GM21367 (cell line): ENCODE measurements at regions not wholly inside any gene's neighbourhood (a gene's known extent, or its start where the extent isn't known, plus 50 kb on each side); places are given as distances from the start of the nearest gene placed in this dataset.

Experiments
- ATAC-seq: cut with Tn5 transposase; IDR thresholded peaks from one replicate; pipeline ENCODE4 v1.9.1; 2021; ENCODE audit not compliant: unreplicated experiment

- no peak for ATAC-seq
Measured at GRCh38 chr3:107970993-107971580, 119.7 kb downstream of the CD47 start.

DNA sequence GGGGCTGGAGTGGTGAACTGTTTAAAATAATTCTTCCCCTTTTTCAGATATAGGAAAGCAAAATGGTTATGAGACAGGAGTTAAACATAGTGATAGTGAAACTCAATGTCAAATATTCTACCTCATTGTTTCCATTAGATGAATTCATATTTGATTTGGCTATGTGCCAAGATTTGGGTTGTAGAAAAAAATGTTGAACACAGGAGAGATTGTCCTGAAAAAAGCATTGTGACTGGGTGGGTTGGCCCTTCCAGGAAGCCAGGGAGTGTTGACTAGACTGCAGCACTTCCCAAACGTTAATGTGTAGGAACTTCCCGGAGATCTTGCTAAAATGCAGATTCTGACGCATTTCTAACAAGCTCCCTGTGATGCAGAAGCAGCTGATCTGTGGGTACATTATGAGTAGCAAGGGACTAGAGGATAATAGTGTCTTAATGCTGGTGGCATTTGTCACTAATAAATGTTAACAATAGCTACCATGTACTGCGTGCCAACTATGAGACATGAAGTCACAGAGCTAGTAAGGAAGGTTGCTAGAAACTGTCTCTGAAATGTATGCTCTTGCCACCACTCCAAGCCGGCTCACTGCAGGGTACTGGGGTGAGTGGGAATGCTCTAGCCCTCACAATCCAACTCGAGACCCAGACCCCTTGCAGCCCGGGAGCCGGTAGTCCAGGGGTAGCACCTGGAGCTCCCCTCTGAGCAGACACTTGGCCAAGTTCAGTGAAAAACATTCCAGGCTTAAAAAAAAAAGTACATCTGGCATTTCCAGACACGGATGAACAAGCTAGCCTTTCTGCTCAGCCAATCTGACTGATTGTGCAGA, 120.6 kb downstream of the CD47 start:
- ATAC-seq = no peak

DNA sequence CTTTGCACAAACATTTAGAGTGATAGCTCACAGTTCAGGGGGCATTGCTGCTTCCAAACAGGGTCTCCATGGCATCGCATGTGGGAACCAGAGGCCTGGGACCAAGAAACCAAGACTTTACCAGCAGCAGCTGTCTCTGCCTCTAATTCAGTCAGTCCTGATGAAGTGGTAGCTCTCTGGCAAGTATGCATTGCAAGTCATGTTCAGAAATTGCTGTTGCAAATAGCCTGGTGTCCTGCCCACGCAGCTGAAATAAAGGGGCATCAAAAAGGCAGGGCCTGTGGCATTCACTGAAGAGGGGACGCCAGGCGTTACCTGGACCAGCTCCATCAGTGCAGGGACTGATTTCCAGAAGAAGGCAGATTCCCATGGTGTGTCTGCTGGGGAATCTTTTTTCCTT, 121.3 kb downstream of the CD47 start:
- no peak for ATAC-seq

- no peak for ATAC-seq
Measured at GRCh38 chr3:107966276-107966675, 124.6 kb downstream of the CD47 start.

- ATAC-seq = no peak
Measured at GRCh38 chr3:107965136-107965655, 125.6 kb downstream of the CD47 start.

GRCh38 chr3:107963581-107963980, 127.2 kb downstream of the CD47 start:
- ATAC-seq = no peak

DNA sequence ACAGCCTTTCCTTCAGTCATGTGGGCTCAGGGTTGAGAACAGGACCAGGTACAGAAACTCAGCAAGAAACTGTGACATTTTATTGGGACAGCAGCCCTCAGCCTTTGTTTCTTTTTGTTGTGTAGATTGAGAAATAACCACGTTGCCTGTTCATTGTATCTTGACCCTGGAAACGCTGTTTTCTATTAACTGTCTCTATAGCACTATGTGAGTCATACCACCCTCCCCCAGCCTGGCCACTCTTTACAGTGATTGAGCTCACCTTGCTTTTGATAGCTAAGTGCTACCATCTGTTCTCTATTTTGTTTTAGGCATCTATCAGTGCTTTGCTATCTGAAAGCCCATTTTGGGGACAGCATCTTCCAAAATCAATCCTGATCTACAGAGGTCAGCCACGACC, 127.9 kb downstream of the CD47 start:
- ATAC-seq = no peak

DNA sequence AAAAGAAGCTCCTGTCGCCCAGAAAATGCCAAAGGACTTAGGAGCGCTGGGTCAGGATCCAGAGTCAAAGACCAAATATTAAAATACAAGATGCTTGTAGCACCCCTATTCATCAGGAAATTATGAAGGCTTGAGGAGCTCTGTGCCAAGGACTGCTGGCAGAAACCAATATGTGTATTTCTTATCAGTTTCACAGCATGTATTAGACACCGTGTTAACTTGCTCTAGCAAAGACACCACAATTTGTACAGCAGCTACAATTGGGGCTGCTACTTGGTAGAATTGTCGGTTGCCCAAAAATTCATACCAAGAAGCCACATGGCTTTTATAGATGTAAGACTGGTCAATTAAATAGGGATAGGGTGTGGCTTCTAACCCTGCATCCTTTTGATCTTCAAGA, 128.8 kb downstream of the CD47 start:
- no peak for ATAC-seq

DNA sequence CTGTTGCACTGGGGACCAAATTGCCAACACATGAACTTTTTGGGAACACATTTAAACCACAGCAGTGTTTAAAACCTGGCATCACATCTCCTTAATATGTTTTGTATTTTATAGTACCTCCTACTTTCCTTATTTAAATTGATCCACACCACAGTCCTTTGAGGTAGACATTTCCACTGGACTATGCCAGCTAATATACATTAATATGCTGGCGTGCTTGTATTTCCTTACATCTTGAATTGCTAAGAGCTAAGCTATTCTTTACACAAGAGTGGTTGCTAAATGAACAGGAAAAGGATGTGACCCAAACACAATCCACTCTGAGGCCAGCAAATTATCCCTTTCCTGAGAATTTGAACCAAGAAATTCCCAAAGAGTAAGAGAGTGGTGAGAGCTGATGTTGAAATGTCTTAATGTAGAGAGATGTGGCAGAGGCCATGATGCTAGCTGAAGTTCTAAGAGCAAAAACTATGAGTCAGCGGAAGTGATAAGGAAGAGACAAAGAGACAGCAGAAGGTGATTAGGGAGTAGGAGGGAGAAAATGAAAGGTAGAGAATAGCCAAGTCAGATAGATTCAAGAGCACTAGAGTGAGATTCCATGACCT, 131.2 kb downstream of the CD47 start:
- no peak for ATAC-seq

DNA sequence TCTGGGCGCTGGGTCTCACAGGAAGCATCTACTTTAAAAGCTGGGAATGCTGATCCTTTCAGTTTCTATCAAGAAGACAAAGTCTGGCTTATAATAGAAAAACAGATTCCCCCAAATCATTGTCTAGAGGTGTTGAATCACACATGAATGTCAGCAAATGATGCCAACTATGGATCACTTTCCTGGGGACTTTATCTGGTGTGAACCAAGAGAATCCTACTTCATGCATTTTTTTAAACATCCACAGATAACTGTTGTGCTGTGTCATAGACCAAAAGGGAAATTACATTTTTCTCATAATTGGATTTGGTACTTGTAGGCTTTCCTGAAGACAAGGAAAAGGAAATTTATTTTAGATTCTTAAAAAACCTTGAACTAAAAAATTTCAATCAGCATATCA, 132.7 kb downstream of the CD47 start:
- no peak for ATAC-seq

DNA sequence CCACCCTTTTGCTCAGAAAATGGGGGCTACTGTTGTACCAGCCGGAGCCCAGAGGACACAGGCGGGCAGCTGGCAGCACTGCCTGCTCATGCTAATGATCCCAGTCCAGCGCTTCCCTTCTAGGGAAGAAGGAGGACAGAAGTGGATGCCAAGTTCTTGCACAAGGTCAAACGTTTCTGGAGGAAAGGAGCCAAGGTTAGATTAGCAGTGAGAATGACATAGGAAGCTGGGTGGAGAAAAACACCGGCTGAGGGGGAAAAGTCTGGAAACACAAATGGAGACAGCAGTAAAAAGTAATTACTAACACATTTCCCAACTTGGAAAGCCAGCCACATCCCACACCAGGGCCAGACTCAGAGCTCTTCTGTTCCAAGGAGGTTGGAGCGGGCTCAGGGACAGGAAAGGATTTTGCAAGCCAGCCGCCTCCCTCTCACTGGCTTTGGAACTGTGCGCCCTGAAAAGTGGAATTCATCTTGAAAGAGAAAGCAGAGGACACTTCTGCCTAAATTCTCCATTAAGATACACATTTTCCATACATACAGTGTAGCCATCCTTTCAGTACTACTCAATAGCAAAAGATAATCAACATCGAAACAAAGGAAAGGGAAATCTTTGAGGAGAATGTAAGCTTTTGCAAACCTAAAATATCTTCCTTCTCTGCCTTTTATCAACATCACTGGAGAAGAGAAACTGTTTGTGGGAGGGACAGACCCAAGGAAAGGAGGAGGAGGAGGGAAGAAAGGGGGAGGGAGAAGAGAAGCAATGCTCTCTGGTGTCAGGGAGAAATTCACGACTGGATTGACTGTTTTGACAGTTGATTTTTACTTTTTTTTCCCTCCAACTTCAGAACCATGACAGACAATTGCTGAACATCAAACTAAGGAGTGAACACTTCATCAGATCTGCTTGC, 133.6 kb downstream of the CD47 start:
- ATAC-seq = no peak

- no peak for ATAC-seq
Measured at GRCh38 chr3:107954845-107955244, 136.0 kb downstream of the CD47 start.

GRCh38 chr3:107953722-107954121, 137.1 kb downstream of the CD47 start:
- ATAC-seq = no peak

DNA sequence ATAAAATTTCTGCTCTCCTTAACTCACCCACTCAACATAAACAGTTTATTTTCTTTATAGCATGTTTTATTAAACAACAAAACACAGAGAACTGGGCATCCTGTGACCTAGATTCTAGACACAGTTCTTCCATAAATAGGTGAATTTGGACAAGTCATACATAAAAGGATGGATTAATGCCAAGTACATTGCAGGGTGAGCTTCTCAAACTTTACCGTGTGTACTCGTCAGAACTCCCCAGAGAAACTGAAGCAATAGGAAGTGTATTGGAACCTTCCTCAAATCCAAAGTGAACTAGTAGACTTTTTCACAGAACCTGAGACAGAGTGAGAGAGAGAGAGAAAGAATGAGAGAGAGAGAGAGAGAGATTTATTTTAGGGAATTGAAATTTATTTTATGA, 139.7 kb downstream of the CD47 start:
- no peak for ATAC-seq

GRCh38 chr3:107950417-107950816, 140.4 kb downstream of the CD47 start:
- no peak for ATAC-seq

GRCh38 chr3:107949394-107949970, 141.3 kb downstream of the CD47 start:
- ATAC-seq = no peak

DNA sequence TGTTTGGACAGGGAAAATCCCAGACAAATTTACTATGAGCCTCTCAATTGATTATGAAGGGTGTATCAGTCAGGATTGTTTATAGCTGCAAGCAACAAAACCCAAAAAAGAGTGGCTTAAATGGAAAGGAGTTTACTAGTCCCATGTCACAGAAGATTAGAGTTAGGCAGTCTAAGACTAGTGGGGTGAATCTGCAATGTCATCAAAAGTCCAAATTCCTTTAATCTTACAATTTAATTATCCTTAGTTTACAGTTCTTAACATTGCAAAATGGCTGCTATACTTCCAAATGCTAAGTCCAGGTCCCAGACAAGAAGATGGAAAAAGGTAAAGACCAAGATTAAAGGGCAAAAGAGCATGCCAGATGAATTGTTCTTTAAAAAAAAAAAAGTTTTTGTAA, 143.6 kb downstream of the CD47 start:
- no peak for ATAC-seq

DNA sequence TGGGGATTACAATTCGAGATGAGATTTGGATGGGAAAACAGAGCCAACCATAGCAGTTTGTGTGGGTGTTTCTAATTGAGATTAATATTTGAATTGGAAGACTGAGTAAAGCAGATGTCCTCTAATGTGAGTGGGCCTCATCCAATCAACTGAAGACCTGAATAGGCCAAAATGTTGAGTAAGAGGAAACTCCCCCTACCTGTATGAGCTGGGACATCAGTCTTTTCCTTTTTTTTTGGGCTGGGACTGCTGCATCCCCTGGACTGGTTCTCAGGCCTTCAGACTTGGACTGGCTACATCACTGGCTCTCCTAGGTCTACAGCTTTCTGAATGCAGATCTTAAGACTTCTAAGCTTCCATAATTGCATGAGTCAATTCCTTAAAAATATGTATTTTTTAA, 144.1 kb downstream of the CD47 start:
- no peak for ATAC-seq

DNA sequence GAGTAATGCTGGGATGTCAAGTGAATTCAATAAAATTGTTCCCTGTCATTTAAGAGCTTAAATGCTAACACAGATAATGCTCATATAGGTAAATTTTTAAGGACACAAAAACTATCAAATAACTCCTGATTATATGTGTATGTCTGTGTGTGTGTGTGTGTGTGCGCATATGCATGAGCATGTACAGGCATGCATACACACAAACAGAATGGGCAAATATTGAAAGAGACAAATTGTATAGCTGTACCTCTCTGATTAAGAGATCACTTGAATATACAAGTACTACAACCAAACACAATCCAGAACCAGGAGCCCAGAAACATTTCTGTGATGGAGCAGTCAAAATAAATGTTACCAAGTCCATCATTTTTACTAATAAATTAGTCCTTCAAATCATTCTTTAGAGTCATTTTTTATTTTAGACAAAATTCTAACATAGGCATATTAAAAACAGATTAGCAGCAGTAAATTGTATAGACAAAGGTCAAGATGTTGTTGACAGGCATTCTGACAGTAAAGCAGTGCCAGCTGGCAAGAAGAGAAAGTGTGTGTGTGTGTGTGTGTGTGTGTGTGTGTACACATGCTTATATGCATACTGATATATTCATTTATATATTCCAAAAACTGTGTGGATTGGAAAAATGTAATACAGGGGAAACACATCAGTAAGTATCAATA, 145.3 kb downstream of the CD47 start:
- no peak for ATAC-seq
